SHP77 treated with DMSO at 0.1 percent for 48 hours (cell line): ENCODE measurements at regions not wholly inside any gene's neighbourhood (a gene's known extent, or its start where the extent isn't known, plus 50 kb on each side); places are given as distances from the start of the nearest gene placed in this dataset.
"Not testable (repeated sequence)": the region's sequence is repeated elsewhere in the genome, so short reads cannot be mapped to it uniquely, and the experiment has no call there.

ENCODE experiments used
- DNase-seq: peaks from one replicate; lab custom pipeline; 2025; lab: John Stamatoyannopoulos, UW

- DNase-seq, result no peak
Observed at GRCh38 chr13:83730674-83731073, 151.6 kb downstream of the SLITRK1 start.

- no peak for DNase-seq
Observed at GRCh38 chr13:83722443-83722842, 159.8 kb downstream of the SLITRK1 start.

- no peak for DNase-seq
Observed at GRCh38 chr13:83716121-83716520, 166.2 kb downstream of the SLITRK1 start.

GRCh38 chr13:83714236-83714635, 168.0 kb downstream of the SLITRK1 start:
- no peak for DNase-seq

GRCh38 chr13:83710133-83710515, 172.2 kb downstream of the SLITRK1 start:
- DNase-seq, result no peak

GRCh38 chr13:83709426-83710132, 172.7 kb downstream of the SLITRK1 start:
- DNase-seq, result no peak

GRCh38 chr13:83702021-83702420, 180.3 kb downstream of the SLITRK1 start:
- DNase-seq, result no peak

- no peak for DNase-seq
Observed at GRCh38 chr13:83692800-83693199, 189.5 kb downstream of the SLITRK1 start.

- DNase-seq, result no peak
Observed at GRCh38 chr13:83691966-83692365, 190.3 kb downstream of the SLITRK1 start.

- DNase-seq, result no peak
Observed at GRCh38 chr13:83681547-83681946, 200.7 kb downstream of the SLITRK1 start.

- no peak for DNase-seq
Observed at GRCh38 chr13:83677985-83678384, 204.3 kb downstream of the SLITRK1 start.

GRCh38 chr13:83672612-83673011, 209.7 kb downstream of the SLITRK1 start:
- no peak for DNase-seq

GRCh38 chr13:83667606-83668005, 214.7 kb downstream of the SLITRK1 start:
- no peak for DNase-seq

GRCh38 chr13:83666141-83666540, 216.1 kb downstream of the SLITRK1 start:
- DNase-seq, result no peak

GRCh38 chr13:83657281-83657680, 225.0 kb downstream of the SLITRK1 start:
- DNase-seq, result no peak

GRCh38 chr13:83642617-83643016, 239.7 kb downstream of the SLITRK1 start:
- DNase-seq, result not testable (repeated sequence)

- DNase-seq, result no peak
Observed at GRCh38 chr13:83634601-83635000, 247.7 kb downstream of the SLITRK1 start.

GRCh38 chr13:83633746-83634145, 248.5 kb downstream of the SLITRK1 start:
- no peak for DNase-seq

- DNase-seq, result no peak
Observed at GRCh38 chr13:83622422-83622784, 259.9 kb downstream of the SLITRK1 start.

- DNase-seq, result no peak
Observed at GRCh38 chr13:83621765-83622421, 260.4 kb downstream of the SLITRK1 start.

GRCh38 chr13:83620530-83621220, 261.6 kb downstream of the SLITRK1 start:
- no peak for DNase-seq

GRCh38 chr13:83618966-83619365, 263.3 kb downstream of the SLITRK1 start:
- DNase-seq, result peak; percentile 73

GRCh38 chr13:83613524-83613923, 268.8 kb downstream of the SLITRK1 start:
- no peak for DNase-seq
